Globus pallidus (tissue), 1 donor: ENCODE measurements at regions not wholly inside any gene's neighbourhood (a gene's known extent, or its start where the extent isn't known, plus 50 kb on each side); places are given as distances from the start of the nearest gene placed in this dataset.
A peak's percentile ranks its signal among the peaks of the same experiment; 100 is the strongest.

Source experiments
- DNase-seq: peaks from one replicate; pipeline ENCODE4 v3.0.0-alpha.2; 2015; ENCODE audit warnings: low spot score

- peak; percentile 13 for DNase-seq
Observed at GRCh38 chr20:59403261-59403961, 103.0 kb downstream of the EDN3 start.

- no peak for DNase-seq
Observed at GRCh38 chr20:59403962-59404314, 103.5 kb downstream of the EDN3 start.

GRCh38 chr20:59404749-59405148 is 104.3 kb downstream of the EDN3 start:
- DNase-seq: no peak

GRCh38 chr20:59405226-59406200 is 105.1 kb downstream of the EDN3 start:
- no peak for DNase-seq

GRCh38 chr20:59406446-59406845 is 106.0 kb downstream of the EDN3 start:
- no peak for DNase-seq

GRCh38 chr20:59411170-59411569 is 110.8 kb downstream of the EDN3 start:
- DNase-seq: no peak

GRCh38 chr20:59411589-59411988 is 111.2 kb downstream of the EDN3 start:
- no peak for DNase-seq

- DNase-seq: no peak
Observed at GRCh38 chr20:59412181-59412580, 111.8 kb downstream of the EDN3 start.

GRCh38 chr20:59412875-59413284 is 112.5 kb downstream of the EDN3 start:
- no peak for DNase-seq

GRCh38 chr20:59413326-59413865 is 113.0 kb downstream of the EDN3 start:
- DNase-seq: no peak

- DNase-seq: no peak
Observed at GRCh38 chr20:59414936-59415623, 114.7 kb downstream of the EDN3 start.

GRCh38 chr20:59416916-59417315 is 116.5 kb downstream of the EDN3 start:
- DNase-seq: no peak

- DNase-seq: no peak
Observed at GRCh38 chr20:59421089-59421488, 120.7 kb downstream of the EDN3 start.

- no peak for DNase-seq
Observed at GRCh38 chr20:59421920-59422637, 121.7 kb downstream of the EDN3 start.

- no peak for DNase-seq
Observed at GRCh38 chr20:59422872-59423544, 122.6 kb downstream of the EDN3 start.

GRCh38 chr20:59424976-59425375 is 124.6 kb downstream of the EDN3 start:
- no peak for DNase-seq

- DNase-seq: no peak
Observed at GRCh38 chr20:59425572-59425971, 125.2 kb downstream of the EDN3 start.

- no peak for DNase-seq
Observed at GRCh38 chr20:59428006-59428405, 127.6 kb downstream of the EDN3 start.

GRCh38 chr20:59428441-59429205 is 128.2 kb downstream of the EDN3 start:
- no peak for DNase-seq

- DNase-seq: no peak
Observed at GRCh38 chr20:59429396-59429795, 129.0 kb downstream of the EDN3 start.
